ENCODE measurements at regions not wholly inside any gene's neighbourhood (a gene's known extent, or its start where the extent isn't known, plus 50 kb on each side); places are given as distances from the start of the nearest gene placed in this dataset.

DNA sequence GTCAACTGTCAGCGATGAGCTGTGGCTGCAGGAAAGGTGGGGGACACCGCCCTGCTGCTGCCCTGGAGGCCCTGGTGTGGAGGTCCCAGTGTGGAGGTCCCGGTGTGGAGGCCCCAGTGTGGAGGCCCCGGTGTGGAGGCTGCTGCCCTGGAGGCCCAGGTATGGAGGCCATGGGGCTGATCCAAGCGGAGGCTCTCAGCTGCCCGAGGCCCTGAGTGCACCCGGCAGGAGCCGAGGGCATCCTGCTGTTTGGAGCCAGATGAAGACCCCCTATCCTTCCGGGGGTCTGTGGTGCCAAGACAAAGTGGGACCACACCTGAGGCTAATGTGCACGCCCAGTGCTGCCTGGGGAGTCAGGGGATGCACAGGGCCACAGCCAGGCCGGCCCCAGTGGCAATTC is 210.4 kb upstream of the SOX1 start:
- TF ChIP-seq, protein P1, sequence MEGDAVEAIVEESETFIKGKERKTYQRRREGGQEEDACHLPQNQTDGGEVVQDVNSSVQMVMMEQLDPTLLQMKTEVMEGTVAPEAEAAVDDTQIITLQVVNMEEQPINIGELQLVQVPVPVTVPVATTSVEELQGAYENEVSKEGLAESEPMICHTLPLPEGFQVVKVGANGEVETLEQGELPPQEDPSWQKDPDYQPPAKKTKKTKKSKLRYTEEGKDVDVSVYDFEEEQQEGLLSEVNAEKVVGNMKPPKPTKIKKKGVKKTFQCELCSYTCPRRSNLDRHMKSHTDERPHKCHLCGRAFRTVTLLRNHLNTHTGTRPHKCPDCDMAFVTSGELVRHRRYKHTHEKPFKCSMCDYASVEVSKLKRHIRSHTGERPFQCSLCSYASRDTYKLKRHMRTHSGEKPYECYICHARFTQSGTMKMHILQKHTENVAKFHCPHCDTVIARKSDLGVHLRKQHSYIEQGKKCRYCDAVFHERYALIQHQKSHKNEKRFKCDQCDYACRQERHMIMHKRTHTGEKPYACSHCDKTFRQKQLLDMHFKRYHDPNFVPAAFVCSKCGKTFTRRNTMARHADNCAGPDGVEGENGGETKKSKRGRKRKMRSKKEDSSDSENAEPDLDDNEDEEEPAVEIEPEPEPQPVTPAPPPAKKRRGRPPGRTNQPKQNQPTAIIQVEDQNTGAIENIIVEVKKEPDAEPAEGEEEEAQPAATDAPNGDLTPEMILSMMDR (IDR thresholded peaks at IDR 0.05) = no peak
- TF ChIP-seq POLR2AphosphoS5 (IDR thresholded peaks at IDR 0.05; ENCODE audit: low read depth, low read length) (no peak), SIN3A (IDR thresholded peaks at IDR 0.05; ENCODE audit: borderline replicate concordance, insufficient read depth, low read depth, low read length) (no peak)
